DND-41 (cell line): ENCODE measurements at regions not wholly inside any gene's neighbourhood (a gene's known extent, or its start where the extent isn't known, plus 50 kb on each side); places are given as distances from the start of the nearest gene placed in this dataset.

Experiments used
- ATAC-seq: fragments of 200-7000 bp; cut with Tn5 transposase; 3 replicates; pipeline ENCODE4 v1.9.1; 2021; ENCODE audit warnings: low read depth; ENCODE audit not compliant: insufficient read depth
- DNase-seq: peaks from one replicate; pipeline ENCODE4 v3.0.0-alpha.2; 2020
- H2AFZ ChIP-seq: 2 replicates; pipeline ENCODE4 v1.6.0; 2012; ENCODE audit warnings: low read depth, low read length
- H3K27ac ChIP-seq: 2 replicates; pipeline ENCODE4 v1.5.1; 2012; ENCODE audit warnings: low read length, inconsistent platforms
- H3K27me3 ChIP-seq: fragments of 200-600 bp; sonication (generic); 2 replicates; pipeline ENCODE4 v1.6.0; 2012; ENCODE audit warnings: low read length, mild to moderate bottlenecking, inconsistent platforms; ENCODE audit not compliant: insufficient read depth, poor library complexity
- H3K36me3 ChIP-seq: 2 replicates; pipeline ENCODE4 v1.5.1; 2012; ENCODE audit warnings: low read length, inconsistent platforms; ENCODE audit not compliant: insufficient read depth
- H3K4me1 ChIP-seq: 2 replicates; pipeline ENCODE4 v1.5.1; 2012; ENCODE audit warnings: mild to moderate bottlenecking, low read length; ENCODE audit not compliant: insufficient read depth
- H3K4me2 ChIP-seq: 2 replicates; pipeline ENCODE4 v1.6.0; 2012; ENCODE audit warnings: mild to moderate bottlenecking, moderate library complexity, low read length, inconsistent platforms; ENCODE audit not compliant: insufficient read depth
- H3K4me3 ChIP-seq, 2 experiments: fragments of 200-600 bp in 1 of 2; shearing (Covaris generic) in 1 of 2; 2 replicates each; pipeline ENCODE4 v1.5.1; 2012 to 2016; ENCODE audit warnings: inconsistent platforms in 2 of 2, low read length in 2 of 2, mild to moderate bottlenecking in 2 of 2, low read depth in 1 of 2, moderate library complexity in 1 of 2
- H3K79me2 ChIP-seq: 2 replicates; pipeline ENCODE4 v1.6.0; 2012; ENCODE audit warnings: low read length, inconsistent platforms; ENCODE audit not compliant: insufficient read depth
- H3K9ac ChIP-seq: 2 replicates; pipeline ENCODE4 v1.6.0; 2012; ENCODE audit warnings: low read depth, mild to moderate bottlenecking, inconsistent platforms, low read length, moderate library complexity
- H3K9me3 ChIP-seq: 2 replicates; pipeline ENCODE4 v1.5.1; 2012; ENCODE audit warnings: low read length, moderate library complexity, mild to moderate bottlenecking, inconsistent platforms; ENCODE audit not compliant: insufficient read depth, severe bottlenecking
- H4K20me1 ChIP-seq: 2 replicates; pipeline ENCODE4 v1.6.0; 2012; ENCODE audit warnings: low read length; ENCODE audit not compliant: insufficient read depth
- EZH2 ChIP-seq: IDR thresholded peaks from 3 replicates; pipeline ENCODE4 v1.6.1; 2012; ENCODE audit warnings: borderline replicate concordance, low read depth, mild to moderate bottlenecking, moderate library complexity, low read length, inconsistent platforms; ENCODE audit not compliant: severe bottlenecking
- TF ChIP-seq, protein P1 (sequence below): IDR thresholded peaks from 2 replicates; pipeline ENCODE4 v1.5.1; 2012; ENCODE audit warnings: borderline replicate concordance, low read length, moderate library complexity, mild to moderate bottlenecking; ENCODE audit not compliant: poor library complexity, severe bottlenecking; ENCODE audit errors: extremely low read depth

DNA sequence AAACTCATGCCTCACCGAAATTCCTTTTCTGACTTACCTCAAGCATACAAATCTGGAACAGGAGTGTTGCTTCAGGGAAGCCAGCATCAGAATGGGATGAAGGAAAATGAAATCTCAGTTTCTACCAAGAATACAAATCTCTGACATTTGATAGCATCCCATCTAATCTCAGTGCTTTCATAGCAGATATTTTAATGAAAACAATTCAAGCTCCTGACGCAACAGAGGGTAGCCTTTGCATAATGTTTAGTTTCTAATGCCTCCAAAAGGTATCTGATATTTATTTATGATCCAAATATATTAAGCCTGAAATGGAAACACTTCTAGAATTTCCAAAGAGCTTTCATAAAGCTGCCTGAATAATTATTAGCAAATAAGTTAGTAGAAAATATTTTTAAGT is 251.4 kb downstream of the DEPDC1B start:
- Histone ChIP-seq H3K4me1 (no peaks in the 10 kb centered on the region), H3K79me2 (no peaks in the 10 kb centered on the region), H3K9me3 (no peaks in the 10 kb centered on the region), H3K36me3 (no peaks in the 10 kb centered on the region), H3K4me2 (no peak overlapping the region), H3K27me3 (no peaks in the 10 kb centered on the region), H3K4me3 (no peak overlapping the region), H3K9ac (no peak overlapping the region), H4K20me1 (no peaks in the 10 kb centered on the region), H3K27ac (no peak overlapping the region), H2AFZ (no peak overlapping the region)
- no peak for TF ChIP-seq EZH2
- TF ChIP-seq, protein P1, sequence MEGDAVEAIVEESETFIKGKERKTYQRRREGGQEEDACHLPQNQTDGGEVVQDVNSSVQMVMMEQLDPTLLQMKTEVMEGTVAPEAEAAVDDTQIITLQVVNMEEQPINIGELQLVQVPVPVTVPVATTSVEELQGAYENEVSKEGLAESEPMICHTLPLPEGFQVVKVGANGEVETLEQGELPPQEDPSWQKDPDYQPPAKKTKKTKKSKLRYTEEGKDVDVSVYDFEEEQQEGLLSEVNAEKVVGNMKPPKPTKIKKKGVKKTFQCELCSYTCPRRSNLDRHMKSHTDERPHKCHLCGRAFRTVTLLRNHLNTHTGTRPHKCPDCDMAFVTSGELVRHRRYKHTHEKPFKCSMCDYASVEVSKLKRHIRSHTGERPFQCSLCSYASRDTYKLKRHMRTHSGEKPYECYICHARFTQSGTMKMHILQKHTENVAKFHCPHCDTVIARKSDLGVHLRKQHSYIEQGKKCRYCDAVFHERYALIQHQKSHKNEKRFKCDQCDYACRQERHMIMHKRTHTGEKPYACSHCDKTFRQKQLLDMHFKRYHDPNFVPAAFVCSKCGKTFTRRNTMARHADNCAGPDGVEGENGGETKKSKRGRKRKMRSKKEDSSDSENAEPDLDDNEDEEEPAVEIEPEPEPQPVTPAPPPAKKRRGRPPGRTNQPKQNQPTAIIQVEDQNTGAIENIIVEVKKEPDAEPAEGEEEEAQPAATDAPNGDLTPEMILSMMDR: no peak
- no peak for ATAC-seq
- no peak for DNase-seq

DNA sequence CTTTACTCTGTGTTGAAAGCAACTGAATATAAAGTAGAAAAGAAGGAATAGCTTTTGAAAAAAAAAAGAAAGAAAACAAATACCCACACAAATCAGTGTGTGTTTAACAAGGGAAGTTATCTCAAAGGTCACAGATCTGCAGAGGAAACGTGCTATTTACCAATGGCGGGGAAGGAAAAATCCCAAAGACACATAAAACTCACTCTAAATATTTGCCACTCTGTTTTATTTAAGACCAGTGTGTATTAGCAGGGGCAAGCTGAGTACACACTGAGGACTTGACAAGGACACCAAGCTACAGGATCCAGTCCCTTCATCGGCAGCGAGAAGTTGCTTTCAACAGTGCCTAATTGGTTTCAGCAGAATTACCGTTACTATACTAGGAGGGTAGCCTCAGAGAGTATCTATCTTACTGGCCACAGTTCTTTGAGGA is 252.5 kb downstream of the DEPDC1B start:
- no peak for DNase-seq
- ATAC-seq: no peak
- Histone ChIP-seq H2AFZ (no peak overlapping the region), H3K9ac (no peak overlapping the region), H3K79me2 (no peaks in the 10 kb centered on the region), H4K20me1 (no peaks in the 10 kb centered on the region), H3K4me3 (no peak overlapping the region), H3K4me2 (no peak overlapping the region), H3K4me1 (no peaks in the 10 kb centered on the region), H3K27ac (no peak overlapping the region), H3K27me3 (no peaks in the 10 kb centered on the region), H3K36me3 (no peaks in the 10 kb centered on the region), H3K9me3 (no peaks in the 10 kb centered on the region)
- TF ChIP-seq, protein P1: no peak
- no peak for TF ChIP-seq EZH2

DNA sequence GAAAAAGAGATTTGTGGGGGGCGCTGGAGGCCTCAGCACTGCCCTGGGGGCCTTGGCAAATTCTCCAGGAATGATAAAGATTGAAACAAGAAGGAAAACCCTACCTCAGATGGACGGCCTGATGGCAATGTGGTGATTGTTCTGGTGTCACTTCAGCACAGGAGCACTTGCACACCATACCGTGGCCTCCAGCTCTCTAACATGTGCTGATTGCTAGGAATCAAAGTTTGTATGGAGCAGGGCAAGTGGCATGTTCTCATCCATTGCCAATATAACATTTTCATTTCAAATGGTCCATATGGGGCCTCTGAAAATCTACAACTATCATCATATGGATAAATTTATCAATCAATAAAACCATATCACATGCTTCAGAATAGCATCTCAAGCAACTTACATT is 253.0 kb downstream of the DEPDC1B start:
- Histone ChIP-seq H3K4me1 (no peaks in the 10 kb centered on the region), H3K9me3 (no peaks in the 10 kb centered on the region), H3K27ac (no peak overlapping the region), H3K9ac (no peak overlapping the region), H3K79me2 (no peaks in the 10 kb centered on the region), H3K4me2 (no peak overlapping the region), H3K4me3 (no peak overlapping the region), H3K27me3 (no peaks in the 10 kb centered on the region), H4K20me1 (no peaks in the 10 kb centered on the region), H3K36me3 (no peaks in the 10 kb centered on the region), H2AFZ (no peak overlapping the region)
- TF ChIP-seq, protein P1: no peak
- no peak for TF ChIP-seq EZH2
- no peak for DNase-seq
- no peak for ATAC-seq

GRCh38 chr5:60445921-60446320 is 254.0 kb downstream of the DEPDC1B start:
- no peaks in the 10 kb centered on the region for H3K36me3 ChIP-seq
- no peaks in the 10 kb centered on the region for H3K4me1 ChIP-seq
- H3K27me3 ChIP-seq: no peaks in the 10 kb centered on the region
- no peak for ATAC-seq
- H3K4me2 ChIP-seq: no peak overlapping the region
- H3K27ac ChIP-seq: no peak overlapping the region
- no peak overlapping the region for H3K4me3 ChIP-seq
- H3K9ac ChIP-seq: no peak overlapping the region
- no peak for TF ChIP-seq EZH2
- TF ChIP-seq, protein P1: no peak
- no peaks in the 10 kb centered on the region for H3K79me2 ChIP-seq
- no peaks in the 10 kb centered on the region for H4K20me1 ChIP-seq
- H3K9me3 ChIP-seq: no peaks in the 10 kb centered on the region
- no peak overlapping the region for H2AFZ ChIP-seq
- no peak for DNase-seq
